ENCODE measurements at regions not wholly inside any gene's neighbourhood (a gene's known extent, or its start where the extent isn't known, plus 50 kb on each side); places are given as distances from the start of the nearest gene placed in this dataset.

DNA sequence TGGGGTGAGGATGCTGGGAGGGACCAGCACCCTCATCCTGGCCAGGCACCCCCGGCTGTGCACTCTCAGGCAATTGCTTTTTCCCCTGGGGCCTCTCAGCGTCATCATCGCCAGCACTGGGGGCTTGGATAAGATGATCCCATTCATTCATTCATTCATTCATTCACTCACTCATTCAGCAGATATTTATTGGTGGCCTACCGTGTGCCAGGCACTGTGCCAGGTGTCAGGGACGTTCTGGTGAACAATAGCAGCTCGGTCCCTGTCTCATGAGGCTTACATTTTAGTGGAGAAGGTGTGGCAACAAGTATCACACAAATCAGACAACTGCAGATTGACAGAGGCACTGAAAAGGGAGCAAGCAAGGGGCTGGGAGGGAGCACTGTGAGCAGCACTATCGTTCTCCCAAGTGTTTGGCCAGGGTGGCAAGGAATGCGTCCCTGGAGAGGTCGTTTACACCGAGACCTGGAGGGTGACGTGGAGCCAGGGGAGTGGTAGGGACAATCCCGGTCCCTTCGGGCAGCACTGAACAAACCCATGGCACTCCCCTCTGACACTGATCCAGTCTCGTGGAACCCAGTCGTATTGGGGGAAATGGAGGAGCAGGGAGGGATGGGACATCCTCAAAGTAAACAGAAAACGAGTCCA, 124.1 kb downstream of the PAPOLA start:
- TF ChIP-seq, protein P1, sequence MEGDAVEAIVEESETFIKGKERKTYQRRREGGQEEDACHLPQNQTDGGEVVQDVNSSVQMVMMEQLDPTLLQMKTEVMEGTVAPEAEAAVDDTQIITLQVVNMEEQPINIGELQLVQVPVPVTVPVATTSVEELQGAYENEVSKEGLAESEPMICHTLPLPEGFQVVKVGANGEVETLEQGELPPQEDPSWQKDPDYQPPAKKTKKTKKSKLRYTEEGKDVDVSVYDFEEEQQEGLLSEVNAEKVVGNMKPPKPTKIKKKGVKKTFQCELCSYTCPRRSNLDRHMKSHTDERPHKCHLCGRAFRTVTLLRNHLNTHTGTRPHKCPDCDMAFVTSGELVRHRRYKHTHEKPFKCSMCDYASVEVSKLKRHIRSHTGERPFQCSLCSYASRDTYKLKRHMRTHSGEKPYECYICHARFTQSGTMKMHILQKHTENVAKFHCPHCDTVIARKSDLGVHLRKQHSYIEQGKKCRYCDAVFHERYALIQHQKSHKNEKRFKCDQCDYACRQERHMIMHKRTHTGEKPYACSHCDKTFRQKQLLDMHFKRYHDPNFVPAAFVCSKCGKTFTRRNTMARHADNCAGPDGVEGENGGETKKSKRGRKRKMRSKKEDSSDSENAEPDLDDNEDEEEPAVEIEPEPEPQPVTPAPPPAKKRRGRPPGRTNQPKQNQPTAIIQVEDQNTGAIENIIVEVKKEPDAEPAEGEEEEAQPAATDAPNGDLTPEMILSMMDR (optimal IDR thresholded peaks at IDR 0.05 in 1 of 3, IDR thresholded peaks at IDR 0.05 in 1 of 3, conservative IDR thresholded peaks at IDR 0.05 in 1 of 3; ENCODE audit: extremely low read depth in 1 of 3, insufficient read depth in 2 of 3, low read length in 3 of 3): no peak
- no peak for TF ChIP-seq EZH2 (IDR thresholded peaks at IDR 0.05; ENCODE audit: low read length)

Measured in keratinocyte (primary cell).